SKM-1 treated with dmso at 0.1 percent for 144 hours (cell line): ENCODE measurements at regions not wholly inside any gene's neighbourhood (a gene's known extent, or its start where the extent isn't known, plus 50 kb on each side); places are given as distances from the start of the nearest gene placed in this dataset.
"Not testable (repeated sequence)": the region's sequence is repeated elsewhere in the genome, so short reads cannot be mapped to it uniquely, and the experiment has no call there.

ENCODE experiments used
- DNase-seq: peaks from one replicate; lab custom pipeline; 2025; ENCODE audit not compliant: unreplicated experiment; lab: John Stamatoyannopoulos, UW

GRCh38 chr6:5898563-5898962 lies 108.2 kb downstream of the NRN1 start:
- no peak for DNase-seq

DNA sequence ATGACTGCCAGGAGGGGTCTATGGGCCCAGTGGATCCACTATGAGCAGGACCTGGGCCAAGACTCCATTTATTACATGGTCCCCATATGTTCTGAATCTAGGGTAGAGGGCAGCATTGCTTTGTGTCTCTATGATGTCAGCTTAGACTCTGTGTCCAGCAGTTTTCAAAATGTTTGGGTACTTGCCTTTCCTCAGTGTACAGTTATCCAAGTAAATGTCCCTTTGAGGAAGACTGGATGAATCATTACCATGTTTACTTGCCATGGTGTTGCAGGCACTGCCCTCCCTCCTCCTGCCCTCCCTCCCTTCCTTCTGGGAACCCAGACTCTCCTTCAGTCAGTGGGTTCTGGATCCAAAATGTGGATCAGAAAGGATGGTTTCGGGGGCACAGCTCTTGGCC lies 108.6 kb downstream of the NRN1 start:
- no peak for DNase-seq

DNA sequence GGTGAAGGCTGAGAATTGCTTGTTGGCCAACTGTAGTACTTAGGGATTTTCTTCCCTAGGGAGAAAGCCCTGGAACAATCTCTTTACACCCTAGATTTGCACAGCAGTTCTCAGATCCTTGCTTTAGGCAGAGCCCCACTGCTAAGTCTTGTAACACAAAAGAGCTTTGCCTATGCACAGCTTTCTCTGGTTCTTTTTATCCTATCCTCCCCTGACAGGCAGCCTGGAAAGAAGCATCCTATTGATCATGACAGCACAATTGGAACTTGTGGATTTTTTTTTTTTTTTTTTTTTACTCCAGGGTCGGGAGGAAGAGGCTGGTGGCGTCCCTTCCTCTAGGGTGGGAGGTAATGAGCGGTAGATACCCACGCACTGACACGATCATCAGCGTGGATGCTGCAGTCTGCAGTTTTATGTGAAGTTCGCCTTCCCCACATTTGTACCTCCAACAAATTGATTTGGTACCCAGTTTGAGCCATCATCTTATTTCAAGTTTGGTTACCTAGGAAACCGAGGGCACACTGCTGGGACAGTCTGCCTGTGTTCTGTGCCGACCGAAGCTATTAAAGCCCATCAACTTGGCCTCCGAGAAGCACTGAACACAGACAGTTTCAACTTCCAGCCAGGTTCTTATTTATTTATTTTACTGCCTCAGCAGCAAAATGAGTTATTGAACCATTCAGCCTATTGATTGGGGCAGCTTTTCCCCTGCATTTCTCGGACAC lies 110.1 kb downstream of the NRN1 start:
- DNase-seq = no peak

DNA sequence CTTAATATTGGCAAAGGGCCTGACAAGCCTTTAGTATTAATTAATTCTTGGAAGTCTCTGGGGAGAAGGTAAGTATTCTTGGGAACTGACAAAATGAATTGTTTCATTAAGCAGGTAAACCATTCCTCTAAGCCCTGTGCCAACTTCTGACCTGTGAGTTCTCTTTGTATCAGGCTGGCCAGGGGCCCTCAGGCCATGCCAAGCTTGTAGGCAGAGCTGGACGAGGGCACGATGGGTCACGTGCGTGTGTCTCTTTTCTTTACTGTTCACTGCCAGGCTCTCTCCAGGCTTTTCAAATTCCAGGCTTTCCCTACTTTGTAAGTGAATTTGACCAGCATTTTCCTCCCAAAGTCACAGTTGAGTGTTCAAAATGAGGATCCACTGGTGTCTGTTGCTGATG lies 112.4 kb downstream of the NRN1 start:
- DNase-seq = no peak

DNA sequence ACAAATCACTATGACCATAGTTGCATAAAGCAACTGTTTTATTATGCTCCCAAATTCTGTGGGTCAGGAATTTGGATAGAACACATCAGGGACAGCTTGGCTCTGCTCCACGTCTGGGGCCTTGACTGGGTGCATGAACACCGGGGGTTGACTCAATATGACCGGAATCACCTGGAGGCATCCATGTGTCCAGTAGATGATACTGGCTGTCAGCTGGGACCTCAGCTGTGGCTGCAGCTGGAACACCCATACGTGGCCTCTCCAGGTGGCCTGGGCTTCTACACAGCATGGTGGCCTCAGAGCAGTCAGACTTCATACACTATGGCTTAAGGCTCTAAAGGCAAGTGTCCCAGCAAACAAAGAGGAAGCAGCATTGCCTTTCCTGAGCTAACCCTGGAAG lies 113.4 kb downstream of the NRN1 start:
- DNase-seq = no peak

DNA sequence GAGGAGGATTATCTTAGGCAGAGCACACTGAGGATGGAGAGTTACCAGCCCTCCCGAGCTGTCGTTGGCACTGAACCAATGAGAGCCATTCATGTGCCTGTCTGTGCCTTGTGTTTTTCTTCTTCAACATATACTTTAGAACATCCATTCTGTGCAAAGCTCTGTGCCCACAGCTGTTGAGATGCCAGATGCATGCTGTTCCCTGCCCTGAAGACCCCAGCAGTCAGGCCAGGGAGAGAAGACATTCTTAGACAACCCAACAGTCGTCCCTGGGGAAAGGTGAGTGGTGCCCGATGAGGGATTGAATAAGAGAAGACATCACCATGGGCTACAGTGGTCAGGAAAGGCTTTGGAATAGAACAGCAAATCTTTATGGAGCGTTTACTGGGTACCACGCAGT lies 114.1 kb downstream of the NRN1 start:
- DNase-seq = no peak

- no peak for DNase-seq
These were observed 127.9 kb downstream of the NRN1 start for GRCh38 chr6:5878792-5879191.

DNA sequence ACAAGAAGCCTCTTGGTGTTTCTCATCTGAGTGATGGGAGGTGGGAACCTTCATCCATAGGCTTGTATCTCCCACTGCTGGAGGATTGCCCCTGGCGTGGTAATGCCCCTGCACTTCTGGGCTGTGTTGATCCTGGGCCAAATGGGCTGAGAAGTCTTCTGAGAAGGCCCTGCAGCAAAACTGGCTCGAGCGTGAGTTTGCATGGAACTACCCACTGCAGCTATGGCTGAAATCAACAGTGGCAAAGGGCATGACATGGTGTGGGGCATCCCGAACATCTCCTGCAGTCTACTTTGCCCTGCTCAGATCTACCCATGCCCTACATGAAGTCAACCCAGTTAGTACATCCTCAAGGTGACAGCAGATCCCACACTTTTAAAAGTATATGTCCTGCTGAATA lies 130.6 kb downstream of the NRN1 start:
- DNase-seq = no peak

DNA sequence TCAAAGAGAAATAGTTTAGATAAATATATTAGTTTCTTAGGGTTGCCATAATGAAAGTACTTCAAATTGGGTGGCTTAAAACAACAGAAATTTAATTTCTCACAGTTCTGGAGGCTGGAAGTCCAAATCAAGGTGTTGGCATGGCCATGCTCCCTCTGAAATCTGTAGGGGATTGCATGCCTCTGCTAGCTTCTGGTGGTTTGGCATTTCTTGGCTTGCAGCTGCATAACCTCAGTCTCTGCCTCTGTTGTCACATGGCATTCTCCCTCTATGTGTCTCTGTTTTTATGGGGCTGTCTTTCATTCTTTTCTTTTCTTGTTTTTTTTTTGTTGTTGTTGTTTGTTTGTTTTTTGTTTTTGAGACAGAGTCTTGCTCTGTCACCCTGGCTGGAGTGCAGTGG lies 132.7 kb downstream of the NRN1 start:
- DNase-seq = not testable (repeated sequence)

DNA sequence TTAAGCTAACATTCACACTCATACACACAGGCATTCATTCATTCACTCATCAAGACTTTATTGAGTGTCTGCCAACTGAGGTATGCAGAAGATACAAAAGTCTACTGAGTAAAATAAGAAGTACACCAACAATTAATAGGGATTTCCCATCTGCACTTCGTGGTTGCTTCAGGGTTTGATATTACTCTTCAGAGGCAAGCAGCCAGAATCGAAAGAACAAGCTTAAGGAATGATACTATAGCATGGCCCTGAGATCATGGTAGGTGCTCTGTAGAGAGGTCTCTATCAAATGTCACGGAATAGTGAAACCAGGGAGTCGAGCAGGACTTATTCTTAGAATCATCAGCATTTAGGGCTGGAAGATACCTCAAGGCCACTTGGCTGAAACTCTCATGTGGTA lies 135.4 kb downstream of the NRN1 start:
- no peak for DNase-seq

- no peak for DNase-seq
These were observed 137.0 kb downstream of the NRN1 start for GRCh38 chr6:5869676-5870075.

DNA sequence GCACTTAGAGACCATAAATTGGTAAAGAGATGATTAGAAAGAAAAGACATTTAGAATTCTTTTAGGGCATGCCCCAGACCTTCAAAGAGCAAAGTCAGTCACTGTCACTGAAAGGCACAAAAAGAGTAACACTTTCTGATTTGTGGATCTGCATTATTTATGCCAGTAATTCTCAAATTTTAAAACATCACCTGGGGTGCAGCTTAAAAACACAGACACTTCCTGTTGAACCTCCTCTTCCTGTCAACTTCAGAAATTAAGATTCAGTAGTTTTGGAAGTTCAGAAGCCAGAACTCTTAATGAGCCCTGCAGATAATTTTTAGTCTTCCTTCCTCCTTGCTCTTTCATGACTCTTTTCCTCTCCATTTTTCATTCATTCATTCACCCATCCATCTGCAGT lies 137.5 kb downstream of the NRN1 start:
- no peak for DNase-seq

GRCh38 chr6:5866547-5867051 lies 140.1 kb downstream of the NRN1 start:
- DNase-seq = no peak

DNA sequence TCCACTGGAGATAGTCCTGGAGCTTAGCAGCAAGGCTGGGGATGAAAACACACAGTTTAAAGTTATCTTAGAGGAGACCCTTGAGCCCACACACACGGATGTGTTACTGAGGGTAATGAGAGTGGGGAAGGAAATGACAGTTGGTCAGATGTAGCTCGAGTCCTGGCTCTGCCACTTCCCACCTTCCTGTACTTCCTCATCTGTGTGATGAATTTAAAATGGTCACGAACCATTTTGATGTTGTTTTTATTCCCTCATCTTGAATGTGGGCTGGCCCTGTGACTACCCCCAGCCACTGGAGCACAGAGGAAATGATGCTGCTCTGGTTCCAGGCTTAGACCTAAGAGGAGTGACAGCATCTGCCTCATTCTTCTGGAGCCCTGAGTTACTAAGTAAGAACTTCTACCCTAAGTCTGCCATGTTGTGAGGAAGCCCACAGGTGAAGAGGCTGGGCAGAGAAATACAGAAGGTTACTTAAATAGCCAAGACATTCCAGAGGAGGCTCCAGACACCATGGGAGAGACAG lies 141.2 kb downstream of the NRN1 start:
- no peak for DNase-seq

GRCh38 chr6:5860849-5861248 lies 145.9 kb downstream of the NRN1 start:
- no peak for DNase-seq

DNA sequence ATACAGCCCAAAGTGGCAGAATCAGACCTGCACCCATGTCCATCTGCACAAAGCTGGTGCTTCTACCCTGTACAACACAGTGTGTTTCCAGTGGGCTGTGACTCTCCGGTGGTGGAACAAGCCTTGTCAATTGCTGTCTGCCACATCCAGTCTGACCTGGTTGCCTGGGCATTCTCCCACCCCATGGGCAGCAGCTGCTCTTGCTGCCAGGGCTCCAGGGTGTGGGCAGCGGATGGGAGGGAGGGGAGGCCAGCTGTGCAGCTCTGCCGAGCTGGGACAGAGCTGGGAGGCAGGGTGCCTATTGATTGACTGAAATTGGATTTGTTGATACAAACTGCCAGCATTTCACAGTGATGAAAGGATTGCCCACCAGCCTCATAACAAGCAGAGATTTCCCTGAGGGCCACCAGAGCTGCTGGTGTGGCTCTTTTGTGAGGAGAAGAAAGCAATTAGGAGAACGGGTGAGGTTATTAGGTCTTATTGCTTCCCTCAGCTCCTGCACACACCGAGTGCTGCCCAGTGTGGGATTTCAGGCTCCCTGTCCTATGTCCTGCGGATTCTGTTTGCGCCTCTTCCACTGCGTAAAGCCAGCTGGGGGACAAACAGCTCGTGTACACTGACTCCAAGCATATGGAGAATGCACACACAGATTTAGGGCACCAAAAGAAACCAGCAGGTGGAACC lies 150.8 kb downstream of the NRN1 start:
- no peak for DNase-seq

- DNase-seq = no peak
These were observed 151.8 kb downstream of the NRN1 start for GRCh38 chr6:5854899-5855298.

DNA sequence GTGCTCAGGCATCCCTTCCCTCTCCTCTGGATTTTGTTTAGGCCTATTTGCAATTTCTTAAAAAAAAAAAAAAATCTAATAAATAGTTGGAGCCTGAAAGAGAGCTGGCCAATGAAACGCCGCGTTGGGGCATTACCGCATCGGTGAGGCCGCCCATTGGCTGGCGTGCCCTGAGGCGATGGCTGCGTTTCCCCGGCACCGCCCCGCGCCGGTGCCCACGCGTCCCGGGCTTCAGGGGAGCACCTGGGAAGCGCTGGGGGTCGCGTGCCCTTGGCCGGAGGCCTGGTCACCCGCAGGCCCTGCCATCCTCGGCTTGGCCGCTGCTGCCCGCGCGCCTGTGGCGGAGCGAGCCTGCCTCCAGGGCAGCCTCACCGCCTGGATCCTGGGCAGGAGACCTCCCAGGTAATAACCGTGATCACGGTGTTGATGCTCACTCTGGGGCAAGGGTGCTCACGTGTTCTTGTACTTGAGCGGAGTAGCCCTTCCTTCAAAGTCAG lies 155.4 kb downstream of the NRN1 start:
- no peak for DNase-seq

GRCh38 chr6:5850848-5851255 lies 155.9 kb downstream of the NRN1 start:
- DNase-seq = no peak

DNA sequence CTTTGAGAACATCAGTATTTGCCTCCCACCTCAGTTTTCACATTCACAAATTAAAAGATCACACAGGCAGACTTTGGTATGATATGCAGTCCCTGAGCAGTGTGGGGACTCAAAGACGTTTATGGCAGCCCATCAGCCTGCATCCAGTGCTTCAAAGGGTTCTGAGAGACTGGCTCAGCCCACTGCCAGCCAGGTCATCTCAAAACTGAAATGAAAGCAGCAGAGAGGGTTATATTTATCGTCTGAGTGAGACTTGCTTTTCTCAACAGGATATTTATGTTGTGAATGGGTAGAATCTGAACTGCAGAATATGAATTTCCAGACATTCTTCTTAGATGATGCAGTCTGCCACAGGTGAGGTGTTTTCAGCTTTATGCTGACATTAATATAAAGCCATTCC lies 159.8 kb downstream of the NRN1 start:
- no peak for DNase-seq

- DNase-seq = no peak
These were observed 160.4 kb downstream of the NRN1 start for GRCh38 chr6:5846335-5846734.

DNA sequence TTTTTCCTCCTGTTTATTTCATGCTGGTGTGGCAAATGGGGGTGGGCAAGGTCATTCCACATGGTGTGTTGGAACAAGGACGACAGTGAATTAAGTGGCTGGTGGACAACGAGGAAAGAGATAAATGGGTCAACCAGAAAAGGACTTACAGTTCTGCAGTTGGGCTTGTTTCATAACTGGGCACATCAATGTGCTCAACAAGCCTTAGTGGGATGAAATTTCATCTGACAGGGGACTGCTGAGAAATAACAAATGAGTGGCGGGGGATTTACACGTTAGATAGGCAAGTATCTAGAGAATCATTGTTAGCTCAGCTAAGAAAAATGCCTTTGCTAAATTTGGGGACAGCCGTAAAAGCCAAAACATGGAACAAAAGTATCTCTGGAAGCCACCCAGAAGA lies 163.6 kb downstream of the NRN1 start:
- DNase-seq = no peak
